H1 (cell line): ENCODE measurements at regions not wholly inside any gene's neighbourhood (a gene's known extent, or its start where the extent isn't known, plus 50 kb on each side); places are given as distances from the start of the nearest gene placed in this dataset.

ENCODE experiments used
- CTCF ChIA-PET: fragments of 300-600 bp; sonication (Branson Sonifier 250); formaldehyde crosslinking; loops from one replicate; lab custom pipeline; 2021; ENCODE audit not compliant: partially characterized antibody; lab: Charles Lee
- POLR2A ChIA-PET: fragments of 300-600 bp; sonication (Branson Sonifier 250); formaldehyde crosslinking; loops from one replicate; lab custom pipeline; 2021; ENCODE audit warnings: inconsistent platforms; ENCODE audit not compliant: partially characterized antibody; lab: Charles Lee
- DNase-seq, 2 experiments: peaks; one replicate each; pipeline versions ENCODE4 v3.0.0 to v3.0.0-alpha.2; 2010 to 2022; ENCODE audit warnings: low spot score in 2 of 2, low read depth in 1 of 2, mixed read lengths in 1 of 2
- FAIRE-seq: peaks from 2 replicates; lab custom pipeline; 2011; peaks lifted over from hg19 to GRCh38; lab: Jason Lieb, UNC
- H2AFZ ChIP-seq: 2 replicates; pipeline ENCODE4 v1.8.1; 2012; ENCODE audit warnings: low read length, inconsistent platforms
- H2AK5ac ChIP-seq: 2 replicates; pipeline ENCODE4 v1.6.1; 2013; ENCODE audit warnings: low read depth, low read length
- H2BK120ac ChIP-seq: replicated peaks from 2 replicates; pipeline ENCODE3; 2013; ENCODE audit warnings: low read depth, low read length, inconsistent platforms
- H2BK12ac ChIP-seq: 2 replicates; pipeline ENCODE4 v1.6.1; 2013; ENCODE audit warnings: low read depth, low read length
- H2BK15ac ChIP-seq: 2 replicates; pipeline ENCODE4 v1.6.1; 2013; ENCODE audit warnings: low read length
- H2BK20ac ChIP-seq: 2 replicates; pipeline ENCODE4 v1.6.1; 2013; ENCODE audit warnings: low read length
- H2BK5ac ChIP-seq: 2 replicates; pipeline ENCODE4 v1.6.1; 2013; ENCODE audit warnings: low read depth, low read length
- H3K14ac ChIP-seq: 2 replicates; pipeline ENCODE4 v1.6.1; 2013; ENCODE audit warnings: inconsistent platforms; ENCODE audit not compliant: insufficient read length
- H3K18ac ChIP-seq: 2 replicates; pipeline ENCODE4 v1.6.1; 2013; ENCODE audit warnings: low read length; ENCODE audit errors: extremely low read depth
- H3K23ac ChIP-seq: 2 replicates; pipeline ENCODE4 v1.6.1; 2013; ENCODE audit warnings: inconsistent platforms; ENCODE audit not compliant: insufficient read length
- H3K23me2 ChIP-seq: 2 replicates; pipeline ENCODE4 v1.6.1; 2013; ENCODE audit warnings: low read depth, low read length
- H3K27ac ChIP-seq: 2 replicates; pipeline ENCODE4 v1.6.1; 2011; ENCODE audit warnings: low read depth, low read length, inconsistent platforms
- H3K27me3 ChIP-seq, 4 experiments: replicated peaks in 1 of 4; 1 replicate in 1 of 4; 2 replicates in 3 of 4; pipeline versions ENCODE4 v1.6.1 to v1.8.1; 2011 to 2013; ENCODE audit warnings: low read length in 3 of 4, mild to moderate bottlenecking in 3 of 4, inconsistent platforms in 2 of 4, mixed read lengths in 2 of 4, moderate library complexity in 1 of 4; ENCODE audit not compliant: control insufficient read depth in 3 of 4, insufficient read depth in 3 of 4; ENCODE audit errors: extremely low read depth in 1 of 4
- H3K36me3 ChIP-seq, 4 experiments: 2 replicates each; pipeline versions ENCODE4 v1.6.1 to v1.8.1; 2011 to 2013; ENCODE audit warnings: mild to moderate bottlenecking in 4 of 4, low read length in 3 of 4, moderate library complexity in 2 of 4, control low read depth in 1 of 4, inconsistent platforms in 1 of 4; ENCODE audit not compliant: insufficient read depth in 4 of 4, control insufficient read depth in 2 of 4
- H3K4ac ChIP-seq: replicated peaks from 2 replicates; pipeline ENCODE3; 2013; ENCODE audit warnings: low read length, low read depth, mixed read lengths, inconsistent platforms; ENCODE audit not compliant: insufficient read length
- H3K4me1 ChIP-seq, 4 experiments: replicated peaks in 1 of 4; 1 replicate in 1 of 4; 2 replicates in 3 of 4; pipeline versions ENCODE4 v1.6.1 to v1.8.1; 2011 to 2013; ENCODE audit warnings: low read length in 3 of 4, inconsistent platforms in 2 of 4, mixed read lengths in 1 of 4; ENCODE audit not compliant: insufficient read depth in 4 of 4, control insufficient read depth in 3 of 4
- H3K4me2 ChIP-seq, 2 experiments: 2 replicates each; pipeline versions ENCODE4 v1.6.1 to v1.8.1; 2011 to 2013; ENCODE audit warnings: low read depth in 2 of 2, low read length in 2 of 2, control low read depth in 1 of 2, inconsistent platforms in 1 of 2, mild to moderate bottlenecking in 1 of 2; ENCODE audit not compliant: insufficient read depth in 1 of 2
- H3K4me3 ChIP-seq, 4 experiments: fragments of 200-600, 300-600 bp in 1 of 4; sonication (generic), shearing (Covaris generic), sonication (Bioruptor Twin) in 1 of 4; 2 replicates each; pipeline versions ENCODE4 v1.5.1 to v1.8.1; 2011 to 2016; ENCODE audit warnings: low read length in 4 of 4, low read depth in 3 of 4, control low read depth in 2 of 4, inconsistent platforms in 2 of 4, mild to moderate bottlenecking in 2 of 4, mixed read lengths in 1 of 4, moderate library complexity in 1 of 4; ENCODE audit not compliant: insufficient read depth in 2 of 4; ENCODE audit errors: extremely low read depth in 1 of 4
- H3K56ac ChIP-seq: replicated peaks from 2 replicates; pipeline ENCODE3; 2013; ENCODE audit warnings: low read depth, mild to moderate bottlenecking, mixed read lengths, low read length, inconsistent platforms; ENCODE audit not compliant: insufficient read length
- H3K79me1 ChIP-seq: 2 replicates; pipeline ENCODE4 v1.6.1; 2013; ENCODE audit warnings: low read depth, low read length, control low read depth
- H3K79me2 ChIP-seq, 2 experiments: 2 replicates each; pipeline versions ENCODE4 v1.6.1 to v1.8.1; 2012 to 2013; ENCODE audit warnings: low read length in 2 of 2, mild to moderate bottlenecking in 2 of 2, inconsistent platforms in 1 of 2; ENCODE audit not compliant: insufficient read depth in 2 of 2, control insufficient read depth in 1 of 2
- H3K9ac ChIP-seq, 4 experiments: replicated peaks in 1 of 4; 1 replicate in 1 of 4; 2 replicates in 3 of 4; pipeline versions ENCODE4 v1.6.1 to v1.8.1; 2011 to 2013; ENCODE audit warnings: low read depth in 3 of 4, low read length in 3 of 4, control low read depth in 2 of 4, mild to moderate bottlenecking in 2 of 4, moderate library complexity in 2 of 4, inconsistent platforms in 1 of 4; ENCODE audit errors: extremely low read depth in 1 of 4
- H3K9me3 ChIP-seq, 2 experiments: 2 replicates each; pipeline versions ENCODE4 v1.6.1 to v1.8.1; 2012 to 2013; ENCODE audit warnings: mild to moderate bottlenecking in 2 of 2, moderate library complexity in 2 of 2, control low read depth in 1 of 2, inconsistent platforms in 1 of 2, low read depth in 1 of 2, low read length in 1 of 2, mixed read lengths in 1 of 2; ENCODE audit not compliant: insufficient read depth in 2 of 2
- H4K20me1 ChIP-seq, 2 experiments: replicated peaks in 1 of 2; 2 replicates each; pipeline versions ENCODE3 to v1.8.1; 2011 to 2013; ENCODE audit warnings: inconsistent platforms in 2 of 2, low read length in 2 of 2, mild to moderate bottlenecking in 1 of 2; ENCODE audit not compliant: insufficient read depth in 2 of 2, control insufficient read depth in 1 of 2
- H4K5ac ChIP-seq: 2 replicates; pipeline ENCODE4 v1.6.1; 2013; ENCODE audit warnings: low read length, low read depth, mixed read lengths, inconsistent platforms; ENCODE audit not compliant: insufficient read length
- H4K8ac ChIP-seq: 2 replicates; pipeline ENCODE4 v1.8.0; 2013; ENCODE audit warnings: mild to moderate bottlenecking, moderate library complexity, low read length, inconsistent platforms; ENCODE audit not compliant: insufficient read depth; ENCODE audit errors: extremely low read depth
- H4K91ac ChIP-seq: replicated peaks from 2 replicates; pipeline ENCODE3; 2013; ENCODE audit warnings: low read length, mixed read lengths, inconsistent platforms; ENCODE audit not compliant: insufficient read length
- CTCF ChIP-seq, 3 experiments: IDR thresholded peaks; 1 replicate in 2 of 3; 2 replicates in 1 of 3; pipeline versions ENCODE4 v1.5.1 to v1.6.1; 2011; ENCODE audit warnings: low read length in 3 of 3, mild to moderate bottlenecking in 3 of 3, inconsistent platforms in 2 of 3, low read depth in 1 of 3, moderate library complexity in 1 of 3; ENCODE audit not compliant: insufficient read depth in 1 of 3; ENCODE audit errors: control extremely low read depth in 1 of 3
- JUN ChIP-seq: IDR thresholded peaks from 2 replicates; pipeline ENCODE4 v1.6.1; 2011; ENCODE audit warnings: low read depth, mild to moderate bottlenecking, improper control_type of control experiment, low read length
- RAD21 ChIP-seq, 2 experiments: IDR thresholded peaks in 1 of 2; conservative IDR thresholded peaks in 1 of 2; 2 replicates each; pipeline ENCODE4 v1.6.1; 2011; ENCODE audit warnings: low read depth in 2 of 2, low read length in 2 of 2, improper control_type of control experiment in 1 of 2, inconsistent platforms in 1 of 2, mild to moderate bottlenecking in 1 of 2, moderate library complexity in 1 of 2
- SUZ12 ChIP-seq: fragments of 200-600 bp; sonication (generic); IDR thresholded peaks from 2 replicates; pipeline ENCODE4 v1.6.1; 2012; ENCODE audit warnings: mild to moderate bottlenecking, inconsistent platforms, low read length, moderate library complexity, mixed read lengths
- WGBS, 2 experiments: shearing (Covaris generic) in 1 of 2; methylation state at CpG; one replicate each; pipeline versions ENCODE4 v1.1.6 to v1.1.7; 2013 to 2015; ENCODE audit warnings: low lambda C conversion rate in 2 of 2, mixed read lengths in 2 of 2, inconsistent platforms in 1 of 2, low coverage in 1 of 2, missing lambda C conversion rate in 1 of 2; ENCODE audit not compliant: insufficient replicate concordance in 2 of 2, insufficient coverage in 1 of 2, insufficient read length in 1 of 2; ENCODE audit errors: extremely low coverage in 1 of 2, missing lambda C conversion rate in 1 of 2; 5-methylcytosine and 5-hydroxymethylcytosine counted together

GRCh38 chr1:88302843-88303486 lies 381.1 kb upstream of the PKN2 start:
- no peak overlapping the region for H2BK12ac ChIP-seq
- no peak overlapping the region for H3K4me3 ChIP-seq
- H4K8ac ChIP-seq = no peak overlapping the region
- H4K91ac ChIP-seq = no peak overlapping the region
- H2BK15ac ChIP-seq = no peak overlapping the region
- H2BK5ac ChIP-seq = no peak overlapping the region
- FAIRE-seq (peak; percentile 42), DNase-seq (peak in 1 of 2 experiments; percentile 3)
- no peaks in the 10 kb centered on the region for H4K20me1 ChIP-seq
- no peak overlapping the region for H3K18ac ChIP-seq
- peak in 2 of 3 experiments; percentile 31 to 56; a peak in 3 of 4 replicates for TF ChIP-seq CTCF (IDR thresholded peaks at IDR 0.05; ENCODE audit: control extremely low read depth in 1 of 3, insufficient read depth in 1 of 3, low read depth in 1 of 3, low read length in 3 of 3)
- TF ChIP-seq SUZ12 = no peak
- peak; percentile 76 to 85 for TF ChIP-seq RAD21 (IDR thresholded peaks at IDR 0.05 in 1 of 2, conservative IDR thresholded peaks at IDR 0.05 in 1 of 2; ENCODE audit: low read depth in 2 of 2, low read length in 2 of 2)
- no peak for TF ChIP-seq JUN
- H3K9me3 ChIP-seq = no peaks in the 10 kb centered on the region; a peak in 1 of 4 replicates
- H3K9ac ChIP-seq = no peak overlapping the region
- H3K4me1 ChIP-seq = no peaks in the 10 kb centered on the region; a peak in 1 of 7 replicates
- H2AK5ac ChIP-seq = no peak overlapping the region
- no peaks in the 10 kb centered on the region for H3K79me2 ChIP-seq
- H3K14ac ChIP-seq = no peak overlapping the region
- H3K56ac ChIP-seq = no peak overlapping the region
- H4K5ac ChIP-seq = no peak overlapping the region
- ChIA-PET POLR2A (no interaction called here), CTCF (interaction anchor here (0.5 to 4.0 kb wide), 21 partner anchors 9 to 803 kb away, joined by 3 to 31 read pairs (median 3); partner anchors contain the start of gene PKN2)
- H2BK20ac ChIP-seq = no peak overlapping the region
- H3K27me3 ChIP-seq = no peaks in the 10 kb centered on the region
- WGBS, 2 experiments = 60% methylated on average over 4 of the region's 4 CpGs; no CpG with 5 or more reads in 1 of the 2 experiments
- H3K4me2 ChIP-seq = no peak overlapping the region
- H2BK120ac ChIP-seq = no peak overlapping the region
- no peak overlapping the region for H3K27ac ChIP-seq
- H2AFZ ChIP-seq = no peak overlapping the region
- H3K79me1 ChIP-seq = no peaks in the 10 kb centered on the region
- H3K23me2 ChIP-seq = no peaks in the 10 kb centered on the region
- H3K4ac ChIP-seq = no peak overlapping the region
- H3K36me3 ChIP-seq = no peaks in the 10 kb centered on the region
- H3K23ac ChIP-seq = no peak overlapping the region
